ENCODE measurements at regions not wholly inside any gene's neighbourhood (a gene's known extent, or its start where the extent isn't known, plus 50 kb on each side); places are given as distances from the start of the nearest gene placed in this dataset.

DNA sequence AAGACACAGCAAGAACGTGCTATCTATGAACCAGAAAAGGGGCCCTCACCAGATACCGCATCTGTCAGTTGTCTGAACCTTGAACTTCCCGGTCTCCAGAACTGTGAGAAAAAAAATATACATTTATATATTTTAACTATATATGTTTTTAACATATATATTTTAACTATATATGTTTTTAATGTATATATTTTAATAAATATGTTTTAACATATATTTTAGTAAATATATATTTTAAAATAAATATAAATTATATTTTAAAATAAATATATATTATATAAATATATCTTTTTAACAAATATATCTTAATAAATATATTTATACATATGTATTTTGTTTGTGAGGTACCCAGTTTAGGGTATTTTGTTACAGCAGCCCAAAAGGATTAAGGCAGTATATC is 958.2 kb upstream of the AUTS2 start:
- TF ChIP-seq POLR2AphosphoS5 (IDR thresholded peaks at IDR 0.05; ENCODE audit: low read depth, low read length) (no peak), TAF1 (IDR thresholded peaks at IDR 0.05; ENCODE audit: borderline replicate concordance, insufficient read depth, low read length) (no peak)

Measured in PFSK-1 (cell line).